ENCODE measurements at regions not wholly inside any gene's neighbourhood (a gene's known extent, or its start where the extent isn't known, plus 50 kb on each side); places are given as distances from the start of the nearest gene placed in this dataset.

GRCh38 chr3:82448320-82448719, 686.9 kb upstream of the GBE1 start:
- no peak for TF ChIP-seq CTCF (IDR thresholded peaks at IDR 0.05)
- TF ChIP-seq POLR2A (IDR thresholded peaks at IDR 0.05): no peak

All from Peyer's patch (tissue), 4 donors.